H1 (cell line): ENCODE measurements at regions not wholly inside any gene's neighbourhood (a gene's known extent, or its start where the extent isn't known, plus 50 kb on each side); places are given as distances from the start of the nearest gene placed in this dataset.

Source experiments
- CTCF ChIA-PET: fragments of 300-600 bp; sonication (Branson Sonifier 250); formaldehyde crosslinking; loops from one replicate; lab custom pipeline; 2021; ENCODE audit not compliant: partially characterized antibody; lab: Charles Lee
- POLR2A ChIA-PET: fragments of 300-600 bp; sonication (Branson Sonifier 250); formaldehyde crosslinking; loops from one replicate; lab custom pipeline; 2021; ENCODE audit warnings: inconsistent platforms; ENCODE audit not compliant: partially characterized antibody; lab: Charles Lee
- DNase-seq, 2 experiments: peaks; one replicate each; pipeline versions ENCODE4 v3.0.0 to v3.0.0-alpha.2; 2010 to 2022; ENCODE audit warnings: low spot score in 2 of 2, low read depth in 1 of 2, mixed read lengths in 1 of 2
- FAIRE-seq: peaks from 2 replicates; lab custom pipeline; 2011; peaks lifted over from hg19 to GRCh38; lab: Jason Lieb, UNC
- H2AFZ ChIP-seq: 2 replicates; pipeline ENCODE4 v1.8.1; 2012; ENCODE audit warnings: low read length, inconsistent platforms
- H2AK5ac ChIP-seq: 2 replicates; pipeline ENCODE4 v1.6.1; 2013; ENCODE audit warnings: low read depth, low read length
- H2BK120ac ChIP-seq: replicated peaks from 2 replicates; pipeline ENCODE3; 2013; ENCODE audit warnings: low read depth, low read length, inconsistent platforms
- H2BK12ac ChIP-seq: 2 replicates; pipeline ENCODE4 v1.6.1; 2013; ENCODE audit warnings: low read depth, low read length
- H2BK15ac ChIP-seq: 2 replicates; pipeline ENCODE4 v1.6.1; 2013; ENCODE audit warnings: low read length
- H2BK20ac ChIP-seq: 2 replicates; pipeline ENCODE4 v1.6.1; 2013; ENCODE audit warnings: low read length
- H2BK5ac ChIP-seq: 2 replicates; pipeline ENCODE4 v1.6.1; 2013; ENCODE audit warnings: low read depth, low read length
- H3K14ac ChIP-seq: 2 replicates; pipeline ENCODE4 v1.6.1; 2013; ENCODE audit warnings: inconsistent platforms; ENCODE audit not compliant: insufficient read length
- H3K18ac ChIP-seq: 2 replicates; pipeline ENCODE4 v1.6.1; 2013; ENCODE audit warnings: low read length; ENCODE audit errors: extremely low read depth
- H3K23ac ChIP-seq: 2 replicates; pipeline ENCODE4 v1.6.1; 2013; ENCODE audit warnings: inconsistent platforms; ENCODE audit not compliant: insufficient read length
- H3K23me2 ChIP-seq: 2 replicates; pipeline ENCODE4 v1.6.1; 2013; ENCODE audit warnings: low read depth, low read length
- H3K27ac ChIP-seq: 2 replicates; pipeline ENCODE4 v1.6.1; 2011; ENCODE audit warnings: low read depth, low read length, inconsistent platforms
- H3K27me3 ChIP-seq, 4 experiments: replicated peaks in 1 of 4; 1 replicate in 1 of 4; 2 replicates in 3 of 4; pipeline versions ENCODE4 v1.6.1 to v1.8.1; 2011 to 2013; ENCODE audit warnings: low read length in 3 of 4, mild to moderate bottlenecking in 3 of 4, inconsistent platforms in 2 of 4, mixed read lengths in 2 of 4, moderate library complexity in 1 of 4; ENCODE audit not compliant: control insufficient read depth in 3 of 4, insufficient read depth in 3 of 4; ENCODE audit errors: extremely low read depth in 1 of 4
- H3K36me3 ChIP-seq, 4 experiments: 2 replicates each; pipeline versions ENCODE4 v1.6.1 to v1.8.1; 2011 to 2013; ENCODE audit warnings: mild to moderate bottlenecking in 4 of 4, low read length in 3 of 4, moderate library complexity in 2 of 4, control low read depth in 1 of 4, inconsistent platforms in 1 of 4; ENCODE audit not compliant: insufficient read depth in 4 of 4, control insufficient read depth in 2 of 4
- H3K4ac ChIP-seq: replicated peaks from 2 replicates; pipeline ENCODE3; 2013; ENCODE audit warnings: low read length, low read depth, mixed read lengths, inconsistent platforms; ENCODE audit not compliant: insufficient read length
- H3K4me1 ChIP-seq, 4 experiments: replicated peaks in 1 of 4; 1 replicate in 1 of 4; 2 replicates in 3 of 4; pipeline versions ENCODE4 v1.6.1 to v1.8.1; 2011 to 2013; ENCODE audit warnings: low read length in 3 of 4, inconsistent platforms in 2 of 4, mixed read lengths in 1 of 4; ENCODE audit not compliant: insufficient read depth in 4 of 4, control insufficient read depth in 3 of 4
- H3K4me2 ChIP-seq, 2 experiments: 2 replicates each; pipeline versions ENCODE4 v1.6.1 to v1.8.1; 2011 to 2013; ENCODE audit warnings: low read depth in 2 of 2, low read length in 2 of 2, control low read depth in 1 of 2, inconsistent platforms in 1 of 2, mild to moderate bottlenecking in 1 of 2; ENCODE audit not compliant: insufficient read depth in 1 of 2
- H3K4me3 ChIP-seq, 4 experiments: fragments of 200-600, 300-600 bp in 1 of 4; sonication (generic), shearing (Covaris generic), sonication (Bioruptor Twin) in 1 of 4; 2 replicates each; pipeline versions ENCODE4 v1.5.1 to v1.8.1; 2011 to 2016; ENCODE audit warnings: low read length in 4 of 4, low read depth in 3 of 4, control low read depth in 2 of 4, inconsistent platforms in 2 of 4, mild to moderate bottlenecking in 2 of 4, mixed read lengths in 1 of 4, moderate library complexity in 1 of 4; ENCODE audit not compliant: insufficient read depth in 2 of 4; ENCODE audit errors: extremely low read depth in 1 of 4
- H3K56ac ChIP-seq: replicated peaks from 2 replicates; pipeline ENCODE3; 2013; ENCODE audit warnings: low read depth, mild to moderate bottlenecking, mixed read lengths, low read length, inconsistent platforms; ENCODE audit not compliant: insufficient read length
- H3K79me1 ChIP-seq: 2 replicates; pipeline ENCODE4 v1.6.1; 2013; ENCODE audit warnings: low read depth, low read length, control low read depth
- H3K79me2 ChIP-seq, 2 experiments: 2 replicates each; pipeline versions ENCODE4 v1.6.1 to v1.8.1; 2012 to 2013; ENCODE audit warnings: low read length in 2 of 2, mild to moderate bottlenecking in 2 of 2, inconsistent platforms in 1 of 2; ENCODE audit not compliant: insufficient read depth in 2 of 2, control insufficient read depth in 1 of 2
- H3K9ac ChIP-seq, 4 experiments: replicated peaks in 1 of 4; 1 replicate in 1 of 4; 2 replicates in 3 of 4; pipeline versions ENCODE4 v1.6.1 to v1.8.1; 2011 to 2013; ENCODE audit warnings: low read depth in 3 of 4, low read length in 3 of 4, control low read depth in 2 of 4, mild to moderate bottlenecking in 2 of 4, moderate library complexity in 2 of 4, inconsistent platforms in 1 of 4; ENCODE audit errors: extremely low read depth in 1 of 4
- H3K9me3 ChIP-seq, 2 experiments: 2 replicates each; pipeline versions ENCODE4 v1.6.1 to v1.8.1; 2012 to 2013; ENCODE audit warnings: mild to moderate bottlenecking in 2 of 2, moderate library complexity in 2 of 2, control low read depth in 1 of 2, inconsistent platforms in 1 of 2, low read depth in 1 of 2, low read length in 1 of 2, mixed read lengths in 1 of 2; ENCODE audit not compliant: insufficient read depth in 2 of 2
- H4K20me1 ChIP-seq, 2 experiments: replicated peaks in 1 of 2; 2 replicates each; pipeline versions ENCODE3 to v1.8.1; 2011 to 2013; ENCODE audit warnings: inconsistent platforms in 2 of 2, low read length in 2 of 2, mild to moderate bottlenecking in 1 of 2; ENCODE audit not compliant: insufficient read depth in 2 of 2, control insufficient read depth in 1 of 2
- H4K5ac ChIP-seq: 2 replicates; pipeline ENCODE4 v1.6.1; 2013; ENCODE audit warnings: low read length, low read depth, mixed read lengths, inconsistent platforms; ENCODE audit not compliant: insufficient read length
- H4K8ac ChIP-seq: 2 replicates; pipeline ENCODE4 v1.8.0; 2013; ENCODE audit warnings: mild to moderate bottlenecking, moderate library complexity, low read length, inconsistent platforms; ENCODE audit not compliant: insufficient read depth; ENCODE audit errors: extremely low read depth
- H4K91ac ChIP-seq: replicated peaks from 2 replicates; pipeline ENCODE3; 2013; ENCODE audit warnings: low read length, mixed read lengths, inconsistent platforms; ENCODE audit not compliant: insufficient read length
- CHD7 ChIP-seq: fragments of 300-600 bp; sonication (generic); IDR thresholded peaks from 2 replicates; pipeline ENCODE4 v1.7.1; 2012; ENCODE audit warnings: low read length, moderate library complexity, mild to moderate bottlenecking, inconsistent platforms; ENCODE audit not compliant: insufficient replicate concordance
- WGBS, 2 experiments: shearing (Covaris generic) in 1 of 2; methylation state at CpG; one replicate each; pipeline versions ENCODE4 v1.1.6 to v1.1.7; 2013 to 2015; ENCODE audit warnings: low lambda C conversion rate in 2 of 2, mixed read lengths in 2 of 2, inconsistent platforms in 1 of 2, low coverage in 1 of 2, missing lambda C conversion rate in 1 of 2; ENCODE audit not compliant: insufficient replicate concordance in 2 of 2, insufficient coverage in 1 of 2, insufficient read length in 1 of 2; ENCODE audit errors: extremely low coverage in 1 of 2, missing lambda C conversion rate in 1 of 2; 5-methylcytosine and 5-hydroxymethylcytosine counted together

- H3K23me2 ChIP-seq, result no peaks in the 10 kb centered on the region
Measured at GRCh38 chr5:20498102-20498501, 510.1 kb upstream of the CDH18 start.

More at GRCh38 chr5:20498102-20498501, 510.1 kb upstream of the CDH18 start:
- Histone ChIP-seq H3K27ac (no peak overlapping the region), H3K4me1 (no peaks in the 10 kb centered on the region), H3K14ac (no peak overlapping the region), H3K4me2 (no peak overlapping the region), H3K4ac (no peak overlapping the region), H4K20me1 (no peaks in the 10 kb centered on the region), H3K79me1 (no peaks in the 10 kb centered on the region), H3K79me2 (no peaks in the 10 kb centered on the region), H3K27me3 (no peaks in the 10 kb centered on the region), H3K18ac (no peak overlapping the region), H3K4me3 (no peak overlapping the region), H2BK12ac (no peak overlapping the region), H2BK15ac (no peak overlapping the region), H2AK5ac (no peak overlapping the region), H4K5ac (no peak overlapping the region), H2BK120ac (no peak overlapping the region), H2AFZ (no peak overlapping the region), H2BK5ac (no peak overlapping the region), H2BK20ac (no peak overlapping the region), H3K9ac (no peak overlapping the region), H3K9me3 (no peaks in the 10 kb centered on the region), H3K23ac (no peak overlapping the region), H3K56ac (no peak overlapping the region), H3K36me3 (no peaks in the 10 kb centered on the region), H4K91ac (no peak overlapping the region), H4K8ac (no peak overlapping the region)
- 89% methylated on average over 1 of the region's 1 CpG; no CpG with 5 or more reads in 1 of the 2 experiments for WGBS, 2 experiments
- no peak for TF ChIP-seq CHD7
- CTCF ChIA-PET, result no interaction called here
- POLR2A ChIA-PET, result no interaction called here
- FAIRE-seq (no peak), DNase-seq (no peak)
